GF-D8 (cell line): ENCODE measurements at regions not wholly inside any gene's neighbourhood (a gene's known extent, or its start where the extent isn't known, plus 50 kb on each side); places are given as distances from the start of the nearest gene placed in this dataset.

Experiments
- DNase-seq: peaks from one replicate; lab custom pipeline; 2025; lab: John Stamatoyannopoulos, UW

DNA sequence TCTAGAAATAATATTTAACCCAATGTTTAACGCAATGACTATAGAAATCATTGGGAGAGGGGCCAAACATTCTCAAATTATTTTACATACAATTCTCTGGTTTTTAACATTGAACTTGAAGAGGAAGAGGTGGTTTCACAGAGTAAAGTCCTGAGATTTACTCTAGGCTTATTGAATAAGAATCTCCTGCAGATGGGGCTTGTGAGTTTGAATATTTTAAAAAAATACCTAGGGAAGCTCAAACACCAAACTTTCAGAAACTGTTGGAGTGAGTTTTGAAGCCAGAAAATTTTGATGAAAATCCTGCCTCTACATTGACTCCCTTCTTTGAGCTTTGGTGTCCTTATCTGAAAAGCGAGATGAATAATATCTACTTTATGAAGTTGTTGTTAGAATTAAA lies 906.6 kb downstream of the TUSC7 start:
- no peak for DNase-seq

GRCh38 chr3:117617906-117618305 lies 908.3 kb downstream of the TUSC7 start:
- DNase-seq = no peak

- no peak for DNase-seq
Measured at GRCh38 chr3:117618462-117618861, 908.9 kb downstream of the TUSC7 start.

DNA sequence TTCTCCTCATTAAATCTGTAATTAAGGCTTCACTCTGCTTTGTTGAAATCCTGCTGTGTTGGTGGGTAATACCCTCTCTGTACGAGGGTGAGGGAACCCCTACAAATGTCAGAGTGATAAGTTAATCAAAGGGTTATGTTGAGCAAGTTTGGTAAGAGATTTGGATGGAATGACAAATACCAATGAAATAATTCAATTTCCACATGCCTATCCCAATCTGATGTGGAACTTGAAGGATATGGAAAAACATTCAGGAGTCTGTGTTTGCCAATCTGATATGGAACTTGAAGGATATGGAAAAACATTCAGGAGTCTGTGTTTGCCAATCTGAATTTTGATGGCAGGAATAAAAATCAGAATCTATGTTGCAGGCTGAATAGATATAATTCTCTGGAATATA lies 910.2 kb downstream of the TUSC7 start:
- no peak for DNase-seq

DNA sequence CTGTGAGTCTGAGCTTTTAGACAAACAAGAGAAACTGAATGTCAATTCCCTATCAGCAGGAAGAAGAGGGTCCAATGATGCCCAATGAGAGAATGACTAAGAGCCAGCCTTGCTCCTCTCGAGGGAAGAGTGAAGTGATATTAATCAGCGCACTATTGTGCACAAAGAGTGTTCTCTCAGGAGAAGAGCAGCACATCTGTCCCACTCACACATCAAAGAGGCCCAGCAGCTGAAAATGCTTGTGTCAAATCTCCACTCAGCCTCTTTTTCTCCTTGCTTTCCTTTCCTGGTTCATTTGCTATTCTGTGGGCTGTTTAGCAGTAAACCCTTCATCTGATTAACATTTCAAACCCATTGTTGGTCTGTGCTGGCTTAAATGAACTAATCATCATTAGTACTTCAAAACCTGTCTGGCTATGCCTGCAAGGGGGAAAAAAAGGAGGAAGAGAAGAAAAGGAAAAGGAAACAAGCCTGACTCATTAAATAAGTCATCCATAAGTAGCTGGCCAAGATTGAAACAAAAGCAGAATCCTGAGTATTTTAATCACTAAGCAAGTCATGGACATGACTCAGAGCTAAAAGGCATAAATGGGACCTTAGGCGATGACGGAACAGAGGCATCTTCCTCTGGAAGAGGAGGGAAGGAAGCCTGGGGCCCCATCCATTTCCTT lies 912.7 kb downstream of the TUSC7 start:
- DNase-seq = no peak

- no peak for DNase-seq
Measured at GRCh38 chr3:117624424-117624823, 914.8 kb downstream of the TUSC7 start.

GRCh38 chr3:117625174-117625573 lies 915.6 kb downstream of the TUSC7 start:
- no peak for DNase-seq

DNA sequence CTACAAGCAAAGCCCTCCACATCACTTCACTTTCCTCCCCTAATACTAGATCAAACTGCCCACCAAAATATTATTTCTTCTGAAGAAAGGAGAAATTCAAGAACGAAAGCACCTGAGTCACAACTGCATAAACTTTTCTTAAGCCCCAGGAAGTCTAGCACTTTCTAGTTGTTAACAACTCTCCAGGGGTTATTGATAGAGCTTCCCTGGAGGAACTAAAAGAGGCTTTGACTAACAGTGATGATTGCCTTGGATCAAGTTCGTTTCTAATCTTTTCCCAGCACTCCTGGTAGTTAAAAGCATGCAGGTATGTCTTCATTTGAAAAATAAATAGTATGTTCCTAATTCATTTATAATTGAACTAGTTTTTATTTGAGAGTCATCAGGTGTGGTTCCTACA lies 917.0 kb downstream of the TUSC7 start:
- DNase-seq = no peak

GRCh38 chr3:117628823-117629291 lies 919.3 kb downstream of the TUSC7 start:
- DNase-seq = no peak

DNA sequence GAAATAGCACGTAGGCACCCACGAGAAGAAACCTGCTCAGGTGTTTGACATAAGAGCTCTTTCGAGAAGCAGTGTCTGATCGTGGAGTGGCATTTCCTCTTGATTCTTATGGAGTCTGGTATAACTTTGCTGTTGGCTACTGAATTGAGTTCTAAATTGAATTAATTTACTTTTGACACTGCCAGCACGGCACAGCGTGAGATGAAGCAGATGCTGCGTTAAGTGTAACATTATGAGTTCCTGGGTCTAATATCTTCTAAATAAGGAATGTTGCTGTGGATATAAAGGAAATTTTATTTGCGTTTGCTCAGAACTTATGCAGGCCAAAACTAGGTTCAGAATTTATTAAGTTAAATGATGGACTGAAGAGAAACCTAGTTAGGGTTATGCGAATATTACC lies 919.9 kb downstream of the TUSC7 start:
- DNase-seq = no peak

- no peak for DNase-seq
Measured at GRCh38 chr3:117630469-117630868, 920.9 kb downstream of the TUSC7 start.

GRCh38 chr3:117630885-117631284 lies 921.3 kb downstream of the TUSC7 start:
- no peak for DNase-seq

GRCh38 chr3:117631781-117632180 lies 922.2 kb downstream of the TUSC7 start:
- DNase-seq = no peak

DNA sequence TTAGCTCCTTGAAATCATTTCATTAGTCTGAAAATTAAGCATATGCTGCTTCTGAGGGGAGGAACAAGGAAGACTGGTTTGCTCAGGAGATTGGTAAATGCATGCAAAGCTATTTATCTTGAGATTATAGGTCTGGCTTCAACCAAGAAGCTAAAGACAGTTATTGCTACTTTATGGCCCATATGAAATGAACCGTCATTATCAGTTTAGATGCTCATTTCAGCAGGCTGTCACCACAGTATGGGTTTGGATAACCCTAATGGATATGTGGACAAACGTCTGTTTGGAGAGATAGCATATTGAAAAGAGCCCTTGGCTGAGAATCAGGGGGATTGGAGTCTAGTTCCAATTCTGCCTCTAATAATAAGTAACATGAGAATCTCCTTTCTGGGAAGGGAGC lies 922.6 kb downstream of the TUSC7 start:
- DNase-seq = no peak

DNA sequence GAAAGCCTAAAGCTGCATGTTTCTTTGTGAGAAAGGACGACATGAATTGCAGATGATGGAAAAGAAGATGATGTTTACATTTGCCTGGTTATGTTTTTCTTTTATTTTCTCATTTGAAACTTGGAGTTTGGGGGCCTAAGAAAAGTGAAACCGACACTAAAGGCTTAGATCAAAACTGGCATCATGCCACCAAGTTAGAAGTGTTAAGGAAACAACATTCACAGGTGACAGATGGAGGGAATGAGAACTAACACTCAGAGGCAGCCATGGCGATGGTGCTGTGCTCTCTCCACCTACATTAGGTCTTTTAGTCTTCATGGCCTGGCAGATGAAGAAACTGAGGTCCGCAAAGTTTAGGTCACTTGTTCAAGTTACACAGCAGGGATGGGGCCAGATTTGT lies 923.6 kb downstream of the TUSC7 start:
- DNase-seq = no peak

DNA sequence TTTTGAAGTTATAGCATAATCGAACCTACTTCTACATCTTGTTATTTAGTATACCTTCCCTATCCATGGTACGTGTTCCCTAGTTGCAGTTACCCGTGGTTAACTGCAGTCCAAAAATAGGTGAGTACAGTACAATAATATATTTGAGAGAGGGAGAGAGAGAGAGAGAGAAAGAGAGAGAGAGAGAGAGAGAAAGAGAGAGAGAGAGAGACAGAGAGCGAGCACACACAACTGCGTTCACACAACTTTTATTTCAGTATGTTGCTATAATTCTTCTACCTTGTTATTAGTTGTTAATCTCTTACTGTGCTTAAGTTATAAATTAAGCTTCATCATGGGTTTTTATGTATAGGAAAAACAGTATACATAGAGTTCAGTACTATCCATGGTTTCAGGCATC lies 928.1 kb downstream of the TUSC7 start:
- DNase-seq = no peak

DNA sequence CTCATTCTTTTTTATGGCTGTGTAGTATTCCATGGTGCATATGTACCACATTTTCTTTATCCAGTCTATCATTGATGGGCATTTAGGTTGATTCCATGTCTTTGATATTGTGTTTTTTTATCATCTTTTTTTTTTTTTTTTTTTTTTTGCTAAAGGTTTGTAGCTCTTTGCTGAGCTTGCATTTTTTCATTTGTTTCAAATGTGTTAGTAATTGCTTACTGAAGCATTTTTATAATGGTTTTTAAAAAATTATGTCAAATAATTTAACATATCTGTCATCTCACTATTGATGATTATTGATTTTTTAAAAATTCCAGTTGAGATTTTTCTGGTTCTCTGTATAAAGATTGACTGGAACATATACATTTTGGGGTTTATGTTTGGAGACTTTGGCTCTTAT lies 934.6 kb downstream of the TUSC7 start:
- no peak for DNase-seq

DNA sequence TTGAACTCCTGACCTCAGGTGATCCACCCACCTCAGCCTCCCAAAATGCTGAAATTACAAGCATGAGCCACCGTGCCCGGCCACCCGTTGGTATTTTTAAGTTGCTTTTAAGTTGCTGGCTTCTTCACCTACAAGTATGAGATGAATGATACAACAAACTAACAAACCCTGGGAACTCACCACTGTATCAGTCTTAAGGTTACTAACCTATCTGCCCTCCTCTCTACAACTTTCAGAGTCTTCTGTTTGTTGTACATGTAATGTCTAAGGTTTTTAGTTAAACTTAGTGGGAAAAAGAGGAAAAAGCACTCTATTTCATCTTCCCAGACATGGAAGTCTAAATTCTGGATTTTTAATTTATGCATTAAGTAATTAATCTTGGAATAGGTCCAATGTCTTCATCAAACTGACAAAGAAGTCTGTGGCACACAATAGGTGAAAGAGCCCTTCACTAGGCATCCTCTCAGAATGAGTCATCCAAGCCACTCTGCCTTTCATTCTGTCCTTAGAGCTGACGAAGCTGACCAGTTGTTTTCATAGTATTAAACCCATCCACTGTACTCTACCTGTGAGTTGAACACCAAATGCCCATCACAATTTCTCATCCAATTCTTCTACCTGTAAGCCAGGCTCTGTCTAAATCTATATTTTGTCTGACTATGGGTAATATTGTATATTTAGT lies 936.1 kb downstream of the TUSC7 start:
- DNase-seq = no peak

DNA sequence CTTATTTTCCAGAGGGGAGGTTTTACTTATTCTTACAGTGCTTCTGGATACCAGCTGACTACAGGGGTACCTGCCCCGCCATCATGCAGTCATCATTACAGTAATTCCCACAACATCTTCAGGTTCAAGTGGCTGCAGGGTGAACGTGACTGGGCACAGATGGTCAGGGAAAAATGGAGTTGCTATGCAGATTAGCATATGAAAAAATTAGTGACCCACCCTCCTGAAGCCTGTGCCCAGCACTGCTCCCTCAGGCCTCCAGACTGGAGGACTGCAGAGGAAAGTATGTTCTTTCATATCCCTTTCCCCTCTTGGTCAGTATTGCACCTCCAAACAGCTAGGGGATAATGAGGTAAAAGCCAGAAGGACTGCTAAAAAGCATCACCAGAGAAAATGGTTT lies 937.9 kb downstream of the TUSC7 start:
- DNase-seq = no peak

DNA sequence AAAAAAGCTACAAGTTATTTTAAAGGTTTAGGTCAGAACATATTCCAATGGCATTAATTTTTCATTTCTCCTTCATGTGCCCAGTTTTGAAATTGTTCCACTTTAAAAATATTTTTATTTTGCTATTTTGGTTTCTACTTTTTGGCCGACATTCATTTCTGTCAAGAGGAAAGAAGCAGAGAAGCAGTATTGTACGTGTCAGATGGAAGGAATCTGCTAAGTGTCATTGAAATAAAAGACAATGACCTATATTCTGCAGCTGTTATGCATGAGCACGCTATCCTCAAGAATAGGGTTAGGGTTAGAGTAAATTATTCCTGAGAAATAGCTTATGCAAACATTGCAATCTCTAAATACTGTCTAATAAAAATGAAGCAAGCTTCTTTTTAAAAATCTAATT lies 941.7 kb downstream of the TUSC7 start:
- no peak for DNase-seq

DNA sequence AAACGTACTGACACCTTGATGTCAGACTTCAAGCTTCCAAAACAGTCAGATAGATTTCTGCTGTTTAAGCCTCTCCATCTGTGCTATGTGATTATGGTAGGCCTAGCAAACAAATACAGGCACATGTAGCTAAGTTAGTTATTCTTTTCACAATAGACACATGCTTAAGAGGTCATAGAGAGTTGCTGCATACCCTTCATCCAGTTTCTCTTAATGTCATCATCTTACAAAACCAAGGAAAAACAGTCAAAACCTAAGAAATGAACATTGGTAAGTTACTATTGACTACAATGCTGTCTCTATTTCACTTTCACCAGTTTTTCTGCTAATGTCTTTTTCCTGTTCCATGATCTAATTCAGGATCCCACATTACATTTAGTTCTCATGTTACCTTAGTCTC lies 946.8 kb downstream of the TUSC7 start:
- no peak for DNase-seq

GRCh38 chr3:117657278-117657677 lies 947.7 kb downstream of the TUSC7 start:
- no peak for DNase-seq

DNA sequence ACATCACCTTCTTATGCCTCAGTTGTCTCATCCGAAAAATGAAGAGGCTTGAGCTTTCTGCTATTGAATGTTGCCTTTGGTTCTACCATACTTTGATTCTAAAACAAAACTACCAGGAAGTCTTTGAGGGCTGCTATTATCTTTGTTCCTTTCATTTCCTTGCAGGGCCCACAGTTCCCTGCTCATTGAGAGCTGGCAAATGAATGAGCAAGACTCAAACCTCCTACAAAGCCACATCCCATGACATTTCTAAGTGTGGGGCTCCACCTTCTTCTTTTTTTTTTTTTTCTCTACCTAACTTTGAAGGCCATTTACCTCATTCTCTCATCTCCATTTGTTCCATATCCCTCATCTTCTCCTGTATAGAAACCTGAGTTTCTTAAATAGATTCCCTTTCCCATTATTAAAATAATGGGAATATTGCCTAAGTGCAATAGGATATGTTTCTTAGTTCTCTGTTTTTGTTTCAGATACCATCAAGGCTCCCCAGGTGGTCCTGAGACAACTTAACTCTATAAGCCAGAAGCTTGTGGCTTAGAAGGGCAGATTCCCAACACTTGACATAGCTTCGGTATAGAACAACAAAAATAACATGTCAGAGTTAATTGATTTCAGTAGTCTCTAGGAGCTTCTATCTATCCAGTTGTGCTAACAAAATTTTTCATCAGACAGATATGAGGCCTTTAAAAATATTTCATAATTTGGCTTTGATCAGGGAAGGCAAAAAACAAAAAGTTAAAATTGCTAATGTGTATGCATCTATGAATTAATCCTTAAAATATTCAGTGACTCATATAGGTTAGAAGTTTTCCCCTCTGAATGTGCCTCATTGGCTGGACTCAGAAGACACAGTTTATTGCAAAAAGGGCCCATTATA lies 951.6 kb downstream of the TUSC7 start:
- no peak for DNase-seq
